Esophagus muscularis mucosa (tissue), 4 donors: ENCODE measurements at regions not wholly inside any gene's neighbourhood (a gene's known extent, or its start where the extent isn't known, plus 50 kb on each side); places are given as distances from the start of the nearest gene placed in this dataset.

ENCODE experiments used
- CTCF ChIP-seq, 3 experiments: fragments of 200-600 bp in 2 of 3; fragments of 450-650 bp in 1 of 3; sonication (generic) in 2 of 3; IDR thresholded peaks; one replicate each; pipeline ENCODE4 v1.5.1; 2017 to 2019; ENCODE audit warnings: antibody characterized with exemption in 3 of 3, mild to moderate bottlenecking in 2 of 3, moderate library complexity in 1 of 3
- EP300 ChIP-seq: sonication (generic); formaldehyde crosslinking; IDR thresholded peaks from one replicate; pipeline ENCODE4 v1.6.1; 2017; ENCODE audit warnings: antibody characterized with exemption
- POLR2A ChIP-seq: fragments of 450-650 bp; IDR thresholded peaks from one replicate; pipeline ENCODE4 v1.6.1; 2017; ENCODE audit warnings: antibody characterized with exemption, moderate library complexity, mild to moderate bottlenecking, low read depth
- POLR2AphosphoS5 ChIP-seq, 2 donors: sonication (generic); formaldehyde crosslinking; IDR thresholded peaks; one replicate each; pipeline ENCODE4 v1.6.1; 2017; ENCODE audit warnings: antibody characterized with exemption in 2 of 2

GRCh38 chr2:23023722-23024121 lies 361.3 kb upstream of the KLHL29 start:
- TF ChIP-seq POLR2A (no peak), CTCF (IDR thresholded peaks at IDR 0.05) (no peak), POLR2AphosphoS5 (IDR thresholded peaks at IDR 0.05) (no peak), EP300 (no peak)
